ENCODE measurements at regions not wholly inside any gene's neighbourhood (a gene's known extent, or its start where the extent isn't known, plus 50 kb on each side); places are given as distances from the start of the nearest gene placed in this dataset.

DNA sequence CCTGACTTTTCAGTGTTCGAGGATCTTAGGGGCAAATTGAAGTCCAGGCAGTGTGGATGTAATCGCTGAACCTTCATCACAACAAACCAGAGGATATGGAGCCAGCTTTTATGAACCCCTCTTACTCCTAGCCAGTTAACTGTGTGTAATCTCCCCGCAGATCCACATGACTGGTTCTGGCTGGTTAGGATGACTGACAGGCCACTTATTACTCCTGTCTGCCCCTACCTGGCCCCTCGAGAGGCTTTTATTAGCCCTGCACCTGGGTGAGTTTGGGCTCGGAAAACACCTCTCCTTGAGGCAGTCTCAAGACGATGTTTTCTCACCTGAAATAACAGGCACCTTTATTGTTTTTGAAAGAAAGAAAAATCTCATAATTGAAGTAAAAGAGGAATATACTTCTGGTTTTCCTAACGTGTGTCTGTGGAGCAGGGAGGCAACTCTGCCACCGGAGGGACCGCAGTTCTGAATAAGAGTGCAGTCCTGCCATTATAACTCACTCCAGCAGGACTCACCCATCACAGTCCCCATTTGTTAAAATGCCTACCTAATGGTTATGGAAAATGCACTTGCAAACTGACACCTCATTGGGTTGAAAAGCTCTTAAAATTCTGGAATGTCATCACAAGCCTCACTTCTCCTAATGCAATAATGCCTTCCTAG is 291.9 kb upstream of the N4BP1 start:
- no peak for DNase-seq
- Histone ChIP-seq H3K36me3 (ENCODE audit: insufficient read depth, low read length) (no peaks in the 10 kb centered on the region), H3K27me3 (ENCODE audit: insufficient read depth, low read length, poor library complexity, severe bottlenecking) (no peaks in the 10 kb centered on the region), H3K4me3 (ENCODE audit: low read length) (no peak overlapping the region), H3K4me1 (ENCODE audit: insufficient read depth, low read length) (no peaks in the 10 kb centered on the region), H3K27ac (ENCODE audit: low read depth, low read length) (no peak overlapping the region), H3K9me3 (ENCODE audit: low read length) (no peaks in the 10 kb centered on the region)
- Mint-ChIP-seq H3K27ac (no peak overlapping the region), H3K4me1 (no peaks in the 10 kb centered on the region), H3K9me3 (peaks cover 0 to 3% (median 0%) of the 10 kb centered on the region in 5 donors), H3K4me3 (no peak overlapping the region), H3K27me3 (no peaks in the 10 kb centered on the region), H3K36me3 (no peaks in the 10 kb centered on the region)
- CTCF ChIA-PET, result no interaction called here
- POLR2A ChIA-PET, result no interaction called here

DNA sequence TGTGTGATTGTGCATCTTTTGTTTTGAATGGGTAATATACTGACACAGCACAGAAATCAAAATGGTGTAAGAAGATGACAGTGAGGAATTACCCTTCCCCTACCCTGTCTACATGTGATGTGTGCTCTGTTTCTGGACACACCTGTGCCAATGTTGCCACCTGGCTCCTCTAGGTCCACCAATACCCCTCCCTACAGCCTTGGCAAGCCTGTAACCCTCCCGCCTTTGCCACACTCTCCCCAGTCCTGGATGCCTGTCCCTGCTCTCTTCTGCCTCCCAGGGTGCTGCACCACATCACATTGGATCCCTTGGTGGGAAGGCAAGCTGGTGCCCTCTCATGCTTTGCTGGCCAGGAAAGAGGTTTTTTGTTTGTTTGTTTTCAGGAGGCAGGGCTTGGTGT is 289.5 kb upstream of the N4BP1 start:
- no peaks in the 10 kb centered on the region for H3K27me3 ChIP-seq (ENCODE audit: insufficient read depth, low read length, poor library complexity, severe bottlenecking)
- CTCF ChIA-PET, result no interaction called here
- POLR2A ChIA-PET, result no interaction called here

DNA sequence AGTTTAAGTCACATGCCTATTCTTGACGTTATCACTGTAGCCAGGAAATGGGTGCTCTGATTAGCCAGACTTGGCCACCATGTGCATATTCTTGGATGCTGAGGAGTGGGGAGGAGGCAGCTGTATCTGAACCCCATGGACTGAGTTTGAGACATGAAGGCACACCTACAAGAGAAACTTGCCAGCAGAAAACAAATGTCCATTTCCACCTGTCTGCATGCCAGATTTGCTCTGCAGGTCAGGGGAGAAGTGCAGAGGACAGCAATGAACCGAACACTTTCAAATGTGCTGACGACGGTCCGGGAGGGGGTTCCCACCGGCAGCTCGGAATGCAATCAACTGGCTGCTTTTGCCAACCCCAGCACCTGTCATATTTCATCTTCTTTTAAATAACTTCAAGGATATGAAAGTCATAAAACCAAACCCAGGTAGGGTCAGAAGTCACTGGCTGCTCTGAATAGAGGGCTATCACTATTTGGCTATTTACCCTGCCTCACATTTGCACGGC is 287.8 kb upstream of the N4BP1 start:
- no peak overlapping the region for H3K27ac Mint-ChIP-seq
- H3K27me3 ChIP-seq (ENCODE audit: insufficient read depth, low read length, poor library complexity, severe bottlenecking), result no peaks in the 10 kb centered on the region
- no peak for DNase-seq
- no peaks in the 10 kb centered on the region for H3K36me3 ChIP-seq (ENCODE audit: insufficient read depth, low read length)
- no peak overlapping the region for H3K4me3 Mint-ChIP-seq
- H3K4me1 ChIP-seq (ENCODE audit: insufficient read depth, low read length), result no peaks in the 10 kb centered on the region
- peaks cover 0 to 5% (median 2%) of the 10 kb centered on the region in 5 donors for H3K9me3 Mint-ChIP-seq
- no peaks in the 10 kb centered on the region for H3K9me3 ChIP-seq (ENCODE audit: low read length)
- CTCF ChIA-PET, result no interaction called here
- H3K4me3 ChIP-seq (ENCODE audit: low read length), result no peak overlapping the region
- H3K27me3 Mint-ChIP-seq, result no peaks in the 10 kb centered on the region
- no peaks in the 10 kb centered on the region for H3K36me3 Mint-ChIP-seq
- no peak overlapping the region for H3K27ac ChIP-seq (ENCODE audit: low read depth, low read length)
- POLR2A ChIA-PET, result no interaction called here
- no peaks in the 10 kb centered on the region for H3K4me1 Mint-ChIP-seq

More for the DNA sequence above, 289.5 kb upstream of the N4BP1 start:
- Mint-ChIP-seq H3K27ac (no peak overlapping the region), H3K4me1 (no peaks in the 10 kb centered on the region), H3K4me3 (no peak overlapping the region), H3K9me3 (peaks cover 0 to 4% (median 0%) of the 10 kb centered on the region in 5 donors), H3K27me3 (no peaks in the 10 kb centered on the region), H3K36me3 (no peaks in the 10 kb centered on the region)
- Histone ChIP-seq H3K36me3 (ENCODE audit: insufficient read depth, low read length) (no peaks in the 10 kb centered on the region), H3K4me1 (ENCODE audit: insufficient read depth, low read length) (no peaks in the 10 kb centered on the region), H3K4me3 (ENCODE audit: low read length) (no peak overlapping the region), H3K9me3 (ENCODE audit: low read length) (no peaks in the 10 kb centered on the region), H3K27ac (ENCODE audit: low read depth, low read length) (no peak overlapping the region)
- DNase-seq, result no peak

DNA sequence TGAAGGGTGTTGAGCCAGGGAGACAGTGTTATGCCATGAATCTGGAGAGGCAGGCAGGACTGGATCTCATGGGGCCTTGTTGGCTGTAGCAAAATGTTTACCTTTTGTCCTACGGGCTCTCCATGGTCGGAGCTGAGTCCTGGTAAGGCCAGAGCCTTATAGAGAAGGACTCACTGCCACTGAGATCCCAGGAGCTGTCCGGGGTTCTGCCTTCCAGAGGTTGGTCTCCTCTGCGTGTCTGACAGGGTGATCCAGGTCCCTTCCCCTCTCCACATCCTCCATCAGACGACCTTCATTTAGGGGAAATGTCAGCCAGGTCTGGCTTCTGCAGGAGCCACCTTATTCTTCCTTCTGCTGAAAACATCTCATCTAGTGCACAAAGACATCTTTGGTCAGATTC is 285.2 kb upstream of the N4BP1 start:
- no peaks in the 10 kb centered on the region for H3K36me3 ChIP-seq (ENCODE audit: insufficient read depth, low read length)
- no peaks in the 10 kb centered on the region for H3K27me3 Mint-ChIP-seq
- H3K4me1 ChIP-seq (ENCODE audit: insufficient read depth, low read length), result no peaks in the 10 kb centered on the region
- H3K9me3 Mint-ChIP-seq, result peaks cover 0 to 7% (median 2%) of the 10 kb centered on the region in 5 donors
- no peak overlapping the region for H3K4me3 ChIP-seq (ENCODE audit: low read length)
- POLR2A ChIA-PET, result no interaction called here
- DNase-seq, result no peak
- no peaks in the 10 kb centered on the region for H3K9me3 ChIP-seq (ENCODE audit: low read length)
- no peaks in the 10 kb centered on the region for H3K4me1 Mint-ChIP-seq
- CTCF ChIA-PET, result no interaction called here
- no peaks in the 10 kb centered on the region for H3K27me3 ChIP-seq (ENCODE audit: insufficient read depth, low read length, poor library complexity, severe bottlenecking)
- H3K4me3 Mint-ChIP-seq, result no peak overlapping the region
- H3K36me3 Mint-ChIP-seq, result no peaks in the 10 kb centered on the region
- H3K27ac ChIP-seq (ENCODE audit: low read depth, low read length), result no peak overlapping the region
- no peak overlapping the region for H3K27ac Mint-ChIP-seq

DNA sequence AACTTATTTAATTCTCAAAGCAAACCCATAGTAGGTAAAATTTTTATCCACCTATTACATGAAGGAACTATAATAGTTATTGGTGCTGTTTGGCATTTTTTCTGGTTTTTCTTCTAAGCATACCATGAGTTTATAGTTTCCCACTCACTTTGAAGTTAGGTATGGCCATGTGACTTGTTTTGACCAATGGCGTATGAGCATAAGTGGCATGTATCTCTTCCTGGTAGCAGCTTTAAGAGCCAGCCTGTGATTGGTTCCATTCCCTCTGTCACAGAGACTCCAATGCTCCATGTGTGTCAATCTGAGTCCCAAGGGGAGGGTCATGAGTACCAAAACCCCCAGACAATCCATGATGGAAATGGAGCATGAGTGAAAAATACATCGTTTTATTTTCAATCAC is 282.9 kb upstream of the N4BP1 start:
- Histone ChIP-seq H3K27ac (ENCODE audit: low read depth, low read length) (no peak overlapping the region), H3K9me3 (ENCODE audit: low read length) (no peaks in the 10 kb centered on the region), H3K36me3 (ENCODE audit: insufficient read depth, low read length) (no peaks in the 10 kb centered on the region), H3K27me3 (ENCODE audit: insufficient read depth, low read length, poor library complexity, severe bottlenecking) (no peaks in the 10 kb centered on the region), H3K4me1 (ENCODE audit: insufficient read depth, low read length) (no peaks in the 10 kb centered on the region), H3K4me3 (ENCODE audit: low read length) (no peak overlapping the region)
- H3K4me1 Mint-ChIP-seq, result no peaks in the 10 kb centered on the region
- H3K36me3 Mint-ChIP-seq, result no peaks in the 10 kb centered on the region
- no peak overlapping the region for H3K27ac Mint-ChIP-seq
- ChIA-PET CTCF (no interaction called here), POLR2A (no interaction called here)
- H3K4me3 Mint-ChIP-seq, result no peak overlapping the region
- no peaks in the 10 kb centered on the region for H3K27me3 Mint-ChIP-seq
- H3K9me3 Mint-ChIP-seq, result peaks cover 0 to 8% (median 4%) of the 10 kb centered on the region in 5 donors
- no peak for DNase-seq

DNA sequence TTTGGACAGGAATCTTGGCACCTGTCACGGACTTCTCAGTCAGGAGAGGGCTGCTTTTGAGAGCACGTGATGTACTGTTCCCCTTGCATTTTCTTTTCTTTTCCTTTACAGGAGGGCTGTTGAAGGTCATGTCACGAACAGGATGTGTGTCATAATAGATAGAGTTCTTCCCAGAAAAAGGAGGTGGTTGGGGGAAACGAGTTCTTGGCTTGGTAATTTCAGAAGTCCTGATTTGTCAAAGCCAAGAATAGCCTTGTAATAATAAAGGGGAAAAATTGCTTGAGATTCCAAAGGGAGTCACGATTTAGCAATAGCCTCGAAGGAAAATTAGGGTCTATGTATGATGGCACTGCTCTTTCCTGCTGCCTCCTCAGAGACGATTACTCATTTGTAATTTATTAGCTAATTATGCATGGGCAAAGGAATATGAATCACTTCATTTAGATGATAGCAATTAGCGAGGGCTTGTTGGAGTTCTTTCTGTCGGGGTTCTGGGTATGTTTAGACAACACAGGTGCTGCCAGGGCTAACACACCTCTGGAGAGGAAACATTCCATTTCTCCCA is 277.7 kb upstream of the N4BP1 start:
- Histone ChIP-seq H3K4me1 (ENCODE audit: insufficient read depth, low read length) (no peaks in the 10 kb centered on the region), H3K4me3 (ENCODE audit: low read length) (no peak overlapping the region), H3K27me3 (ENCODE audit: insufficient read depth, low read length, poor library complexity, severe bottlenecking) (no peaks in the 10 kb centered on the region), H3K36me3 (ENCODE audit: insufficient read depth, low read length) (no peaks in the 10 kb centered on the region), H3K9me3 (ENCODE audit: low read length) (no peaks in the 10 kb centered on the region), H3K27ac (ENCODE audit: low read depth, low read length) (no peak overlapping the region)
- CTCF ChIA-PET, result no interaction called here
- DNase-seq, result no peak
- Mint-ChIP-seq H3K9me3 (peaks cover 0 to 6% (median 5%) of the 10 kb centered on the region in 5 donors), H3K4me3 (no peak overlapping the region), H3K36me3 (no peaks in the 10 kb centered on the region), H3K4me1 (no peaks in the 10 kb centered on the region), H3K27ac (no peak overlapping the region), H3K27me3 (no peaks in the 10 kb centered on the region)
- POLR2A ChIA-PET, result no interaction called here

DNA sequence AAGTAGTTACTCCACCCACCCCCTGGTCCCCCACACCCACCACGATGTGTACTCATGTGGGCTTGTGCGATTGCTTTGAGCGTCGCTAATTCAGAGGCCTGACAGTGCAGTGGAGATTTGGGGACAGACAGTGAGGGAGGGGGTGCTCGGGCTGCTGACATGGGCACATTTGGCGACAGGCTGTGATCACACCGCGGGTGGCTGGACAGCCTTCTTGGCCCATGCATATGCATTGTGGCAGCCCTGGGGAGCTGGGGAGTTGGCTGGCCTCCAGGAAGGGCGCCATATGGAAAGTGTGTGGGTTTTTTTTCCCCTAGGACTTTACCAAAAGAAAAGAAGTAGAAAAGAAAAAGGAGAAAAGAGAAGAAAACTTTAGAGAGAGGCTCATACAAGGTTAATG is 275.5 kb upstream of the N4BP1 start:
- ChIA-PET POLR2A (no interaction called here), CTCF (no interaction called here)
- Mint-ChIP-seq H3K36me3 (no peaks in the 10 kb centered on the region), H3K27me3 (peaks cover 0 to under 1% of the 10 kb centered on the region in 2 donors), H3K4me3 (no peak overlapping the region), H3K4me1 (no peaks in the 10 kb centered on the region), H3K27ac (no peak overlapping the region), H3K9me3 (peaks cover 0 to 5% (median 4%) of the 10 kb centered on the region in 5 donors)
- no peak for DNase-seq
- Histone ChIP-seq H3K27ac (ENCODE audit: low read depth, low read length) (no peak overlapping the region), H3K4me1 (ENCODE audit: insufficient read depth, low read length) (no peaks in the 10 kb centered on the region), H3K36me3 (ENCODE audit: insufficient read depth, low read length) (no peaks in the 10 kb centered on the region), H3K9me3 (ENCODE audit: low read length) (no peaks in the 10 kb centered on the region), H3K4me3 (ENCODE audit: low read length) (no peak overlapping the region), H3K27me3 (ENCODE audit: insufficient read depth, low read length, poor library complexity, severe bottlenecking) (no peaks in the 10 kb centered on the region)

DNA sequence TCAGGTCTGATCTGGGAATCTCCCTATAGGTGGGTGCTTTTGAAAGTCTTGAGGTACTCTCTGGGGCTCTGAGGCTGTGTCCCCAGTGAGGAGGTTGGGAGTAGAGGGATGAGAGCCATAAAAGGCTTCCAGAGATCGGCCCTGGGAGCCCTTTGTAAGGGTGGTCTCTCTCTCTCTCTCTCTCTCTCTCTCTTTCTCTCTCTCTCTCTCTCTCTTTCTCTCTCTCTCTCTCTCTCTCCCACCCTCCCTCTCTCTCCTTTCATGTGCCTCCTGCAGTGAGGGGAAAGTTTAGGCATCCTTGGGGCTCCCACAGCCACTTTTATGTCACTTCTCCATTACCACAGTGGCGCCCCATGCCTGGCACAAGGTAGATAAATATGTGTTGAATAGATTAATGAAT is 271.3 kb upstream of the N4BP1 start:
- no peaks in the 10 kb centered on the region for H3K4me1 Mint-ChIP-seq
- Histone ChIP-seq H3K27ac (ENCODE audit: low read depth, low read length) (no peak overlapping the region), H3K4me3 (ENCODE audit: low read length) (no peak overlapping the region), H3K27me3 (ENCODE audit: insufficient read depth, low read length, poor library complexity, severe bottlenecking) (no peaks in the 10 kb centered on the region), H3K36me3 (ENCODE audit: insufficient read depth, low read length) (no peaks in the 10 kb centered on the region), H3K9me3 (ENCODE audit: low read length) (no peaks in the 10 kb centered on the region), H3K4me1 (ENCODE audit: insufficient read depth, low read length) (no peaks in the 10 kb centered on the region)
- H3K27ac Mint-ChIP-seq, result no peak overlapping the region
- ChIA-PET POLR2A (no interaction called here), CTCF (no interaction called here)
- peaks cover 0 to 5% (median 0%) of the 10 kb centered on the region in 5 donors for H3K9me3 Mint-ChIP-seq
- H3K36me3 Mint-ChIP-seq, result no peaks in the 10 kb centered on the region
- DNase-seq, result no peak
- H3K27me3 Mint-ChIP-seq, result peaks cover 0 to 4% of the 10 kb centered on the region in 2 donors
- no peak overlapping the region for H3K4me3 Mint-ChIP-seq

All from CD8-positive, alpha-beta memory T cell (primary cell).